ENCODE measurements at regions not wholly inside any gene's neighbourhood (a gene's known extent, or its start where the extent isn't known, plus 50 kb on each side); places are given as distances from the start of the nearest gene placed in this dataset.

GRCh38 chr10:35716776-35717175, 74.7 kb upstream of the FZD8 start:
- TF ChIP-seq CTCF (IDR thresholded peaks at IDR 0.05; ENCODE audit: control extremely low read depth in 1 of 3, insufficient read depth in 1 of 3, low read depth in 1 of 3, low read length in 3 of 3), result no peak
- no peak for TF ChIP-seq EZH2 (IDR thresholded peaks at IDR 0.05; ENCODE audit: low read depth, low read length, severe bottlenecking)
- TF ChIP-seq RXRA (IDR thresholded peaks at IDR 0.05; ENCODE audit: insufficient read depth, low read depth, low read length), result no peak
- TF ChIP-seq TAF7 (optimal IDR thresholded peaks at IDR 0.05; ENCODE audit: borderline replicate concordance, low read depth, low read length), result no peak
- no peak for TF ChIP-seq SIRT6 (IDR thresholded peaks at IDR 0.05; ENCODE audit: low read length)
- TF ChIP-seq RAD21 (IDR thresholded peaks at IDR 0.05 in 1 of 2, conservative IDR thresholded peaks at IDR 0.05 in 1 of 2; ENCODE audit: low read depth in 2 of 2, low read length in 2 of 2), result no peak
- no peak for TF ChIP-seq KDM1A (IDR thresholded peaks at IDR 0.05; ENCODE audit: borderline replicate concordance, low read length)
- TF ChIP-seq TAF1 (IDR thresholded peaks at IDR 0.05; ENCODE audit: low read depth, low read length), result no peak
- no peak for TF ChIP-seq CEBPB (IDR thresholded peaks at IDR 0.05; ENCODE audit: low read depth, low read length)
- TF ChIP-seq SP4 (IDR thresholded peaks at IDR 0.05; ENCODE audit: low read length), result no peak
- TF ChIP-seq EGR1 (IDR thresholded peaks at IDR 0.05; ENCODE audit: borderline replicate concordance, low read depth, low read length), result no peak
- TF ChIP-seq USF2 (IDR thresholded peaks at IDR 0.05; ENCODE audit: low read length), result no peak
- no peak for TF ChIP-seq CTBP2 (IDR thresholded peaks at IDR 0.05; ENCODE audit: borderline replicate concordance, insufficient read depth, insufficient read length, low read length)
